Activated effector memory CD4-positive, alpha-beta T cell treated with anti-CD3 and anti-CD28 coated beads, Interleukin-2, amount 50 U/mL, for 16 hours (primary cell): ENCODE measurements at regions not wholly inside any gene's neighbourhood (a gene's known extent, or its start where the extent isn't known, plus 50 kb on each side); places are given as distances from the start of the nearest gene placed in this dataset.
A peak's percentile ranks its signal among the peaks of the same experiment; 100 is the strongest.
"Not testable (repeated sequence)": the region's sequence is repeated elsewhere in the genome, so short reads cannot be mapped to it uniquely, and the experiment has no call there.

Experiments
- DNase-seq: peaks from one replicate; pipeline ENCODE4 v3.0.0-alpha.2; 2020

DNA sequence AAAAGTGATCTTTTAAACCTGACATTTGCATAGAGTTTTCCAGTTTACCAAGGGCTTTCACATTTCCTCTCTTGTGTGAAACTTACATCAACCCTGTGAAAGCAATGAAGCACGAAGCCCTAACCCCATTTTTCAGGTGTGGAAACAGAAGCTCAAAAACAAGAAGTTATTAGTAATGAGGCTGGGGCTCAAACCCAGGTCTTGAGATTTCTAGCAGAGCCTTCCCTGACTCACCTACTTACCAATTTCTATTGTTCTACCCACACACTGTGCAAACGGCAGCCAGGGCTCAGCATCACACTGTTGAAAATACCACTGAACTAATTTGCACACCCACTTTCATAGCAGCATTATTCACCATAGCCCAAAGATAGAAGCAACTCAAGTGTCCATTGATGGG is 117.8 kb upstream of the IGF1R start:
- no peak for DNase-seq

DNA sequence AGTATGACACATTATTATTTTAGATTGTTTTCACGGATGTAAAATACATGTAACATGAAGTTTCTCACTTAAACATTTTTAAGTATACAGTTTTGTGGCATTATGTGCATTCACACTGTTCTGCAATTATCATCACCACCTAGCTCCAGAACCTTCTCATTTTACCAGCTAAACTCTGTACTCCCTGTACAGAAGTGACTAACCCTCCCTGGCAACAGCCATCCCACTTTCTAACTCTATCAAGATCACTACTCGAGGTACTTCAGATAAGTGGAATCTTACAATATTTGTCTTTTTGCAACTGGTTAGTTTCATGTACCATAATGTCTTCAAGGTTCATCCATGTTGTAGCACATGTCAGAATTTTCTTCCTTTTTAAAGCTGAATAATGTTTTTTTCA is 116.3 kb upstream of the IGF1R start:
- DNase-seq: no peak

DNA sequence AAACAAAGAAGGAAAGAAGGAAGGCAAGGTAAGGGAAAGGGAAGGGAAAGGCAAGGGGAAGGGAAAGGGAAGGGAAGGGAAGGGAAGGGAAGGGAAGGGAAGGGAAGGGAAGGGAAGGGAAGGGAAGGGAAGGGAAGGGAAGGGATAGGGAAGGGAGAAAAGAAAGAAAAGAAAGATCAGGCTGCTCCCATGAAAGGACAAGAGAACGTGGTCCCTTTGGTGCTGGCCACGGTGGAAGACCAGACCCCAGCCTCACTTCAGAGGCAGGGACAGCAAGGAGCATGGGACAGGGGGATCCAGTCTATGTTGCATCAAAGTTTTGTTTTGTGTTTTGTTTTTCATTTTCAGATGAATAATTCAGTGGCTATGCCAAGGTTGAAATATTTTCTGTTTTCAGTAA is 111.4 kb upstream of the IGF1R start:
- no peak for DNase-seq

DNA sequence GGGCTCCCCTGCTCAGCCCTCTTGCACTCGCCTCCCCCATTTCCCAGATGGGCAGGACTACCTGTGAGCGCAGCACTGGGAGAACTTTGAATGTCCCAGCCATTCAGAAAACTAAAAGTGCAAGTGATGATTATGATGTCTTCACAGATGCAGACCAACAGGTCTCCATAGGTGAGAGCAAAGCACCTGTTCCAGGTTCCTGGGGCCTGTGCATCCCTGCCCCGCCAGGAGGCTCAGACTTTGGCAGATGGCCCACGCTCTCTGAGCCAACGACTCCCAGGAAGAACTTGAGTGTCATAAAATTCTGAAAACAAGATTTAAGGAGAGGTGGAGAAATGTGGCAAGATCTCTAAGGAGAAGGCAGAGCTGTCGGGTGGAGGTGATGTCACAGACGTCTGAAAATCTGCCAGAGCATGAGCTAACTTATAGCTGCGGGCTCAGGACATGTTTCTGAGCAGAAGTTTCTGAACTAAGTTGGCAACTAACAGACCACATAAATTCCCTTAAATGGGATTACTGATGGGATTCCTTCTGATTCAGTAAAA is 110.8 kb upstream of the IGF1R start:
- no peak for DNase-seq

DNA sequence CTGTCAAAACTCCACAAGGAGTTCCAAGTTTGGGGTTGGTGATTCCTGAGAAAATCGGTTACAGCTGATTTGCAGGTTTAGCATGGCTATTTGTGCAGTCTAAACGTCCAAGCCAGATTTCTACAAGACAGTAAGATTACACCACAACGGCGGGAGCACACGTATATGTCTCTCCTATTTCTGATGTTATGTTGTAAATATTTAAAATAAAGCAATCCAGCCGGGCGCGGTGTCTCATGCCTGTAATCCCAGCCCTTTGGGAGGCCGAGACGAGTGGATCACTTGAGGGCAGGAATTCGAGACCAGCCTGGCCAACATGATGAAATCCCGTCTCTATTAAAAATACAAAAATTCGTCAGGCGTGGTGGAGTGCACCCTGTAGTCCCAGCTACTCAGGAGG is 106.8 kb upstream of the IGF1R start:
- DNase-seq: no peak

DNA sequence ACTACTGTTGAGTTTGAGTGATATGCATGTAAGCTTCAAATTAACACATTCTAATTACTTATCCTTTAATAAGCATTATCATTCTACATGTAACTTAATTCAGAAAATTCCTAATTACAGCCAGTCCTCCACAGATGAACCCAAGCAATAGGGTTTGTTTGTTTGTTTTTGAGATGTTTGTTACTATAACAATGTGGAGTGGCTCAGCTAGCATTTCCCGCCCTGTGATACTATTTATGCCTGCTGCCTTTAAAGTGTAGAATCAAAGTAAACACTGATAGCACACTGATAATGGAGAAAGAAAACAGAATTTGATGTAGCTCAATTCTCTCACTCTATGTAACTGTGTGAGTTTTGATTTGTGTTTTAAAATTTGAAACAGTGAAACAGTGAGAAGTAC is 105.1 kb upstream of the IGF1R start:
- no peak for DNase-seq

- no peak for DNase-seq
Observed at GRCh38 chr15:98546329-98546728, 102.0 kb upstream of the IGF1R start.

GRCh38 chr15:98547275-98547674 is 101.1 kb upstream of the IGF1R start:
- no peak for DNase-seq

DNA sequence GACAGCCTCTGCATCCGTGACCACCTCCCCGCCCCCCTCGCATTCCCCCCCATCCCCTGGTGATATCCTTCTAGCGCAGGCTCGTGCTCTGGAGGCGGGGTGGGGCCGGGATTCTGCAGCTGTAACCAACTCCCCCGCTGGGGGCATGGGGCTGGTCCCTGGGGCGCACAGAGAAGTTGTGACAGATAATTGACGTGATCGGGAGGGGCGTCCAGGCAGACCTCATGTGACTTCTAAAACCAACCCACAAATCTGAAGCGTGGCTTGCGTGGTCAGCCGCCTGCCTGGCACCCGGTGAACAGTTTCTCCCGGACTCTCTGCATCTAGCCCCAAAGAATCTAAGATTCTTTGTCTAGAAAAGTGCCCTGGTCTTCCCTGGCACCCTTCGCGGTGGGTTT is 100.6 kb upstream of the IGF1R start:
- no peak for DNase-seq

DNA sequence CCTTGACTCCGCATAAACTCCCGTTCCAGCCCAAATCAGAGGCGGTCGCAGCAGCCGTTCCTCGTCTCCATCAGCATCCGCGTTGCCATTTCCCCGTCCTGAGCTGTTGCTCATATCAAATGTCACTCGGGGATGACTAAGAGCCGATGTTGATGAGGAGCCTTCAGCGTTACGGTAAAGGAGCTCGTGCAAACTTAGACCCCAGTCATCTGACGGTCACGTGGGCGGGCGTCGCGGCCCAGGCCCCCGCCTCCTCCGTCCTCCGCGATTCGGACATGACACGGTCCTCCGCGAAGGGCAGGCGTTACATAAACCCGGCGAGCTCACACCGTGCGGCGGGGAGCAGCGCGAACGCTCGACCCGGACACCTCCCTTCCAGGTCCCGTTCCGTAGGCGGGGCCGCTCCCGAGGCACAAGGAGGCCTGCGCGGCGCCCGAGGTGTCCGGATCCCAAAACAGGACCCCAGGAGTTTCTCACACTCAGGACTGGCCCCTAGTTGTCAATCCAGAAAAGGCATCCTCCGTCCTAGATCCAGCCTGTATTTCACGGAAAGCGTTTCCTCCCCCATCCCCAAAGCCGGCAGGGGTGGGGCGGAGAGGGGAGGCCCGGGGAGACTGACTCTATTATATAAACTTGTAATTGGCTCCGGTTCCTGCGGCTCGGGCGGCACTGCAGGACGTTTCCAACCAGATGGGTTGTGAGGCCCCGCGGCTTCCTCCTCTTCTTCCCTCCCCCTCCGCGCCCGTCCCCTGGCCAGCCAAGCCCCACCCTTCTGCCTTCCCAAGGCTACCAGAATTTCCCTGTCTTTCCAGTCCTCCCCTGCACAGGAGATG is 100.0 kb upstream of the IGF1R start:
- peak; percentile 65 for DNase-seq

- no peak for DNase-seq
Observed at GRCh38 chr15:98549003-98549402, 99.3 kb upstream of the IGF1R start.

DNA sequence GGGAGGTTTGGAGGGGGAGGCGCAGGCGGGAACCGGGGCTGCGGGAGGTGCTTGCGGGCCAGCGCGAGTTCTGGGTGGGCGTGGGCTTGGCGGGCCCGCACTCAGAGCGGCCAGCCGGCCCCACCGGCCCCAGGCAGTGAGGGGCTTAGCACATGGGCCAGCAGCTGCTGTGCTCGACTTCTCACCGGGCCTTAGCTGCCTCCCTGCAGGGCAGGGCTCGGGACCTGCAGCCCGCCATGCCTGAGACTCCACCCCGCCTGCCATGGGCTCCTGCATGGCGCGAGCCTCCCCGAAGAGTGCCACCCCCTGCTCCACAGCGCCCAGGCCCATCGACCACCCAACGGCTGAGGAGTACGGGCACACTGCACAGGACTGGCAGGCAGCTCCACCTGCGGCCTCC is 98.6 kb upstream of the IGF1R start:
- DNase-seq: no peak

DNA sequence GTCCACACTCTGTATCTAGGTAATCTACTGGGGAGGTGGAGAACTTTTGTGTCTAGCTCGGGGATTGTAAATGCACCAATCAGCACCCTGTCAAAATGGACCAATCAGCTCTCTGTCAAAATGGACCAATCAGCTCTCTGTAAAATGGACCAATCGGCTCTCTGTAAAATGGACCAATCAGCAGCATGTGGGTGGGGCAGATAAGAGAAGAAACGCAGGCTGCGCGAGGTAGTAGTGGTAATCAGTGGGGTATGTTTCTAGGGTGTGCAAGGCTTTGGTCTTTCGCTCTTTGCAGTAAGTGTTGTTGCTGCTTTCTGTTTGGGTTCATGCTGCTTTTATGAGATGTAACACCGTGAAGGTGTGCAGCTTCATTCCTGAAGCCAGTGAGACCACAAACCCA is 98.0 kb upstream of the IGF1R start:
- DNase-seq: not testable (repeated sequence)

DNA sequence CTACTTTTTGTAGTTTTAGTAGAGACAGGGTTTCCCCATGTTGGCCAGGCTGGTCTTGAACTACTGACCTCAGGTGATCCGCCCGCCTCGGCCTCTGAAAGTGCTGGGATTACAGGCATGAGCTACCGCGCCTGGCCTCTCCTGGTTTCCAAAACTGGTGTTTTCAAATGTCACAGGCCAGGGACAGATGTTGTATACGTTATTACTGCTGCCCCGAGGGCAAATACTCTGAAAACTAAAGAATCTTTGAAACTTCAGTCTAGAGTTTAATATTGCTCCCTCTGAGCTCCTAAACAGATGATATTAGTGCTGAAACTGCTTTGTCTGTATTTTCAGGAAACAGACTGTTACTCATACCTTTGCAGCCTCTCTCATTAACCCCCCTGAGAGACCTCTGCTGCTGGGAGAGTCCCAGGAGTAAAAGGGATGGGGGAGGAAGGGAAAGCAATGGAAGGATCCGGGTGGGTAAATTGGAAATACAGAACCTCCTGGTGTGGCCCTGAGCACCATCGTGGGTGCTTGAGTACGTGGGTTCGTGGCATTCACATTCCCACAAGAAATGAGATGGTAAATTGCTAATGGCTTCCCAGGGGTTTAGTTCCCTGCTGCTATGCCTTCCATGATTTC is 96.3 kb upstream of the IGF1R start:
- no peak for DNase-seq

DNA sequence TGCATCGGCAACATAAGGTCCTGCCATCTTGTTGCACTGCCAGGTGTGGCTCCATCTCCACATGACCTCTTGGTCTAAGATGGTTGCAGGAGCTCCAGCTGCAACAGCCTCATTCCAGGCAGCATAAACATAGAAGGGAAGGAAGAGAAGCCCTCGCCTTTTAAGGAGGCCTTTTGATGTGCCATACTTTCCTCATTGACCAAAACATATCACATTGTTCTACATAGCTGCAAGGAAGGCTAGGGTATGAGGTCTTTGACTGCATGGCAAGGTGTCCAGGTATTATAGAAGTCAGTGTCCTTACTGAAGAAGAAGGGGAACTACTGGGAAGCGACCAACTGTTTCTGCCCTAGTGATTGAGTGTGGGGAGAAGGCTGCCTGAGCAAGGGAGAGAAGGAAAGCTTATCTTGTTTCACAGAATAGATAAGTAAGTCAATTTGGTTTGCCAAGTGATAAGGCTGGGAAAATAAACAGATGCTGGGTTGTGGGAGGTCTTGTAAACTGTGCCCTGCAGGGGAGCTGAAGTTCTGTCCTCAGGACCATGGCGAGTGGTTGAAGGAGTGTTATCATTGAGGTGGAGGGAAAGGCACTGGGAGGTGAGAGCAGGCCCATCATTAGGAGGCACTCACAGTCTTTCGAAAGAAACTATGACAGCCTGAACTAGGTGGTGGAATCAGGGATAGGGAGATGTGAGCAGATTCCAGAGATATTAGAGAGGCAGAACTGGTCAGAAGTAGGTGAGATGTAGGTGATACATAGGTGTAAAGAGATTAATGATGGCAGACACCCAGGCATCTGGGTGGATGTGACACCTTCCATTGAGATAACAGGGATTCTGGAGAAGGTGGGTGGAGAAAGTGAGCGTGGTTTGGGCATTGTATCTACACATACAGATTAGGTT is 93.8 kb upstream of the IGF1R start:
- DNase-seq: no peak

GRCh38 chr15:98555173-98555515 is 93.2 kb upstream of the IGF1R start:
- no peak for DNase-seq

DNA sequence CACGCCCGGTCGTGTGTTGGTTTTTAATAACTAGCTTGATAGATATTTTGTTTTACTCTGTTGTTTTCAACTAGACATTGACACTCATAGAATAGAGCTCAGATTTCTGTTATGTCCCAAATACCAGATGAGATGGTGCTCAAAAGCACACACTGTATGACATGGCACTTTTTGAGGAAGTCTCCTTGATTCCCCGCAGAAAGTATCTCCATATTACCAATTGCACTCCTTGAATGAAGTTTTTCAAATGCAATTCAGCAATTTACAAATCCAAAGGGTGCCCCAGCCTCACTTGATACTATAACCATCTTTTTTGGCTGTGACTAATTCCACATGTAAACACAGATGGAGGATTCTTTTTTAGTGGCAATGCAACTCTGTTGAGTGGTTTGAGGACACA is 92.0 kb upstream of the IGF1R start:
- no peak for DNase-seq

DNA sequence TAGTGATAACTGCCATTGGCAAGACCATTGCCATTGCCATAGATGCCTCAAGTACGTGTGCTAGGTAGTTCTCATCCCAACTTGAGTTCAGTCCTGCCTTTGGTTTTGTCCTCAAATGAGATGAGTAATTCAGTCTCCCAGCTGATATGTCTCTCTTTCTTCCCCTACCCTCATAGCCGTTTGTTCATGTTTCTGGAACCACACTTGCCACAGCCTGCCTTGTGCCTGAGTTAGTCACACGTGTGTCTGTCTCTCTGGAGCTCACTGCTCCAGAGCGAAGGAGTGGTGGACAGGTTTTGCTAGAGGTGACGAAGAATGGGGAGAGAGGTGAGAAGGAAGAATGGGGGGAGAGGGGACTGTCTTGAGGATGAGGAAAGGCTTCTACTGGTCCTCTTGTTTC is 88.0 kb upstream of the IGF1R start:
- no peak for DNase-seq

GRCh38 chr15:98561169-98561941 is 87.0 kb upstream of the IGF1R start:
- no peak for DNase-seq

- DNase-seq: no peak
Observed at GRCh38 chr15:98562331-98562937, 85.9 kb upstream of the IGF1R start.

GRCh38 chr15:98565566-98565965 is 82.8 kb upstream of the IGF1R start:
- no peak for DNase-seq

GRCh38 chr15:98567951-98568350 is 80.4 kb upstream of the IGF1R start:
- DNase-seq: no peak
